Fibroblast of upper back skin (primary cell): ENCODE measurements at regions not wholly inside any gene's neighbourhood (a gene's known extent, or its start where the extent isn't known, plus 50 kb on each side); places are given as distances from the start of the nearest gene placed in this dataset.

Experiments used
- DNase-seq: peaks from one replicate; pipeline ENCODE4 v3.0.0-alpha.2; 2013

- DNase-seq, result no peak
Measured at GRCh38 chr5:41670854-41671479, 160.6 kb upstream of the PLCXD3 start.

- no peak for DNase-seq
Measured at GRCh38 chr5:41670216-41670615, 159.8 kb upstream of the PLCXD3 start.

GRCh38 chr5:41661254-41661653, 150.9 kb upstream of the PLCXD3 start:
- DNase-seq, result no peak

- no peak for DNase-seq
Measured at GRCh38 chr5:41656597-41656996, 146.2 kb upstream of the PLCXD3 start.

GRCh38 chr5:41650131-41650530, 139.7 kb upstream of the PLCXD3 start:
- DNase-seq, result no peak

- peak; percentile 44 for DNase-seq
Measured at GRCh38 chr5:41649659-41650058, 139.3 kb upstream of the PLCXD3 start.

GRCh38 chr5:41648996-41649395, 138.6 kb upstream of the PLCXD3 start:
- peak; percentile 6 for DNase-seq

GRCh38 chr5:41641621-41642020, 131.2 kb upstream of the PLCXD3 start:
- no peak for DNase-seq

GRCh38 chr5:41638685-41639084, 128.3 kb upstream of the PLCXD3 start:
- DNase-seq, result no peak

GRCh38 chr5:41637869-41638268, 127.5 kb upstream of the PLCXD3 start:
- no peak for DNase-seq

- no peak for DNase-seq
Measured at GRCh38 chr5:41637424-41637823, 127.0 kb upstream of the PLCXD3 start.

- DNase-seq, result no peak
Measured at GRCh38 chr5:41636605-41637004, 126.2 kb upstream of the PLCXD3 start.

GRCh38 chr5:41629897-41630296, 119.5 kb upstream of the PLCXD3 start:
- DNase-seq, result no peak

GRCh38 chr5:41625571-41625970, 115.2 kb upstream of the PLCXD3 start:
- no peak for DNase-seq

- no peak for DNase-seq
Measured at GRCh38 chr5:41621420-41621819, 111.0 kb upstream of the PLCXD3 start.

GRCh38 chr5:41617843-41618515, 107.6 kb upstream of the PLCXD3 start:
- DNase-seq, result no peak

GRCh38 chr5:41610386-41610785, 100.0 kb upstream of the PLCXD3 start:
- no peak for DNase-seq

GRCh38 chr5:41600731-41601130, 90.3 kb upstream of the PLCXD3 start:
- no peak for DNase-seq

- DNase-seq, result no peak
Measured at GRCh38 chr5:41598011-41598410, 87.6 kb upstream of the PLCXD3 start.

- DNase-seq, result no peak
Measured at GRCh38 chr5:41587668-41588067, 77.3 kb upstream of the PLCXD3 start.

- no peak for DNase-seq
Measured at GRCh38 chr5:41575110-41575779, 64.8 kb upstream of the PLCXD3 start.

GRCh38 chr5:41574391-41574790, 64.0 kb upstream of the PLCXD3 start:
- no peak for DNase-seq
